GM23338 (cell line): ENCODE measurements at regions not wholly inside any gene's neighbourhood (a gene's known extent, or its start where the extent isn't known, plus 50 kb on each side); places are given as distances from the start of the nearest gene placed in this dataset.

ENCODE experiments used
- ATAC-seq: fragments of 200-7000 bp; cut with Tn5 transposase; 3 replicates; pipeline ENCODE4 v1.9.1; 2020
- DNase-seq: peaks from one replicate; pipeline ENCODE4 v3.0.0-alpha.2; 2015; ENCODE audit warnings: low spot score
- H2AFZ ChIP-seq: fragments of 200-600 bp; sonication (generic); 2 replicates; pipeline ENCODE4 v1.8.0; 2016; ENCODE audit warnings: antibody characterized with exemption, mild to moderate bottlenecking, moderate library complexity
- H3F3A ChIP-seq: fragments of 200-600 bp; sonication (generic); replicated peaks from 2 replicates; pipeline ENCODE4 v1.8.0; 2017; ENCODE audit warnings: antibody characterized with exemption, mixed run types, low read depth
- H3K27ac ChIP-seq: fragments of 200-600 bp; sonication (generic); 2 replicates; pipeline ENCODE4 v1.6.1; 2016; ENCODE audit warnings: low read depth
- H3K27me3 ChIP-seq: fragments of 200-600 bp; sonication (generic); 2 replicates; pipeline ENCODE4 v1.8.0; 2016; ENCODE audit warnings: mild to moderate bottlenecking, mixed run types, moderate library complexity; ENCODE audit not compliant: insufficient read depth
- H3K36me3 ChIP-seq: fragments of 200-600 bp; sonication (generic); 2 replicates; pipeline ENCODE4 v1.8.0; 2016; ENCODE audit warnings: mild to moderate bottlenecking; ENCODE audit not compliant: insufficient read depth
- H3K4me1 ChIP-seq: fragments of 200-600 bp; sonication (generic); 2 replicates; pipeline ENCODE4 v1.8.0; 2016; ENCODE audit warnings: mild to moderate bottlenecking, moderate library complexity; ENCODE audit not compliant: insufficient read depth
- H3K4me2 ChIP-seq: fragments of 200-600 bp; sonication (generic); 2 replicates; pipeline ENCODE4 v1.7.1; 2017; ENCODE audit warnings: mixed run types
- H3K4me3 ChIP-seq: fragments of 200-600 bp; sonication (generic); 2 replicates; pipeline ENCODE4 v1.6.1; 2016; ENCODE audit warnings: mixed run types
- H3K79me2 ChIP-seq: fragments of 200-600 bp; sonication (generic); replicated peaks from 2 replicates; pipeline ENCODE4 v1.8.0; 2017; ENCODE audit warnings: mild to moderate bottlenecking; ENCODE audit not compliant: insufficient read depth
- H3K9me2 ChIP-seq: fragments of 200-600 bp; sonication (generic); 2 replicates; pipeline ENCODE4 v1.8.0; 2017; ENCODE audit not compliant: insufficient read depth
- H4K20me1 ChIP-seq: fragments of 200-600 bp; sonication (generic); replicated peaks from 2 replicates; pipeline ENCODE4 v1.8.0; 2017; ENCODE audit warnings: mild to moderate bottlenecking; ENCODE audit not compliant: insufficient read depth
- H3K27ac Mint-ChIP-seq: 2 replicates; pipeline ENCODE4 v1.8.0; 2020; ENCODE audit warnings: inconsistent platforms, mild to moderate bottlenecking, moderate library complexity, mixed read lengths
- H3K27me3 Mint-ChIP-seq: 3 replicates; pipeline ENCODE4 v1.8.0; 2022; ENCODE audit warnings: low read depth, mild to moderate bottlenecking, moderate library complexity, mixed read lengths, inconsistent platforms; ENCODE audit not compliant: insufficient read depth, poor library complexity
- H3K36me3 Mint-ChIP-seq: 3 replicates; pipeline ENCODE4 v1.8.0; 2021; ENCODE audit warnings: low read depth, mild to moderate bottlenecking, inconsistent platforms, moderate library complexity, mixed read lengths
- H3K4me1 Mint-ChIP-seq: 3 replicates; pipeline ENCODE4 v1.8.0; 2020; ENCODE audit warnings: mild to moderate bottlenecking, inconsistent platforms, mixed read lengths
- H3K4me3 Mint-ChIP-seq: 3 replicates; pipeline ENCODE4 v1.8.0; 2021; ENCODE audit warnings: moderate library complexity, mild to moderate bottlenecking, inconsistent platforms, mixed read lengths
- H3K9me3 Mint-ChIP-seq: 3 replicates; pipeline ENCODE4 v1.8.0; 2020; ENCODE audit warnings: moderate library complexity, mild to moderate bottlenecking, inconsistent platforms, mixed read lengths
- CREB1 ChIP-seq: fragments of 250-450 bp; sonication (Bioruptor Pico); IDR thresholded peaks from 2 replicates; pipeline ENCODE4 v1.5.0; 2020; ENCODE audit warnings: low read depth, mild to moderate bottlenecking, moderate library complexity
- CTCF ChIP-seq, 2 experiments: fragments of 200-600 bp in 1 of 2; sonication (generic) in 1 of 2; conservative IDR thresholded peaks; 2 replicates each; pipeline versions ENCODE4 v1.5.1 to v1.6.1; 2016 to 2017; ENCODE audit warnings: antibody characterized with exemption in 2 of 2, low read depth in 2 of 2, mild to moderate bottlenecking in 2 of 2, moderate library complexity in 1 of 2
- ETS1 ChIP-seq: IDR thresholded peaks from 2 replicates; pipeline ENCODE4 v1.6.1; 2016; ENCODE audit warnings: antibody characterized with exemption
- EZH2 ChIP-seq: fragments of 200-600 bp; sonication (generic); IDR thresholded peaks from one replicate; pipeline ENCODE4 v1.8.0; 2017; ENCODE audit warnings: antibody characterized with exemption, mild to moderate bottlenecking, low read depth; ENCODE audit not compliant: unreplicated experiment
- EZH2phosphoT487 ChIP-seq: fragments of 200-600 bp; sonication (generic); IDR thresholded peaks from one replicate; pipeline ENCODE4 v1.8.1; 2018; ENCODE audit warnings: antibody characterized with exemption; ENCODE audit not compliant: unreplicated experiment
- JUNB ChIP-seq: IDR thresholded peaks from one replicate; pipeline ENCODE4 v1.6.1; 2016; ENCODE audit warnings: antibody characterized with exemption; ENCODE audit not compliant: unreplicated experiment
- NANOG ChIP-seq: IDR thresholded peaks from 2 replicates; pipeline ENCODE4 v1.6.1; 2016; ENCODE audit warnings: antibody characterized with exemption, borderline replicate concordance
- POLR2AphosphoS5 ChIP-seq: IDR thresholded peaks from 2 replicates; pipeline ENCODE4 v1.6.1; 2016; ENCODE audit warnings: antibody characterized with exemption, low read depth
- REST ChIP-seq: IDR thresholded peaks from one replicate; pipeline ENCODE4 v1.6.1; 2018; ENCODE audit warnings: antibody characterized with exemption; ENCODE audit not compliant: unreplicated experiment
- ZNF331 ChIP-seq: fragments of 250-450 bp; sonication (Bioruptor Pico); IDR thresholded peaks from 2 replicates; pipeline ENCODE4 v1.5.0; 2020; ENCODE audit warnings: low read depth, mild to moderate bottlenecking, moderate library complexity
- ZNF462 ChIP-seq: fragments of 250-450 bp; sonication (Bioruptor Pico); IDR thresholded peaks from 2 replicates; pipeline ENCODE4 v1.5.0; 2020; ENCODE audit warnings: mild to moderate bottlenecking, moderate library complexity

- no peak for TF ChIP-seq ETS1
These were observed 85.2 kb downstream of the HS1BP3 start (continued) for GRCh38 chr2:20565623-20566236.

- Histone ChIP-seq H3K4me2 (no peak overlapping the region), H3K79me2 (no peaks in the 10 kb centered on the region), H3K27me3 (no peaks in the 10 kb centered on the region), H3K36me3 (no peaks in the 10 kb centered on the region), H3K4me1 (peaks cover 15% of the 10 kb centered on the region), H3K9me2 (no peaks in the 10 kb centered on the region; the same call in 1 of the 2 replicates), H2AFZ (no peak overlapping the region), H3K4me3 (no peak overlapping the region), H3F3A (no peaks in the 10 kb centered on the region), H4K20me1 (no peaks in the 10 kb centered on the region), H3K27ac (no peak overlapping the region)
- no peaks in the 10 kb centered on the region for H3K9me3 Mint-ChIP-seq
- H3K27ac Mint-ChIP-seq = no peak overlapping the region
- no peaks in the 10 kb centered on the region for H3K36me3 Mint-ChIP-seq
- H3K27me3 Mint-ChIP-seq = peaks cover 22% of the 10 kb centered on the region
- DNase-seq (no peak), ATAC-seq (no peak)
- H3K4me1 Mint-ChIP-seq = peaks cover 29% of the 10 kb centered on the region
- H3K4me3 Mint-ChIP-seq = no peak overlapping the region
- TF ChIP-seq JUNB = no peak
- TF ChIP-seq EZH2phosphoT487 = no peak
- TF ChIP-seq ZNF462 = no peak
- TF ChIP-seq NANOG = no peak
- no peak for TF ChIP-seq CTCF (conservative IDR thresholded peaks at IDR 0.05; ENCODE audit: low read depth in 2 of 2)
- TF ChIP-seq ETS1 = no peak
- TF ChIP-seq ZNF331 (CRISPR knock-in tag) = no peak
- TF ChIP-seq CREB1 (CRISPR knock-in tag) = no peak
- TF ChIP-seq POLR2AphosphoS5 = no peak
- no peak for TF ChIP-seq REST
- TF ChIP-seq EZH2 = no peak
These were observed 84.6 kb downstream of the HS1BP3 start for GRCh38 chr2:20566331-20566730.
